DMS153 treated with DMSO at 0.1 percent for 48 hours (cell line): ENCODE measurements at regions not wholly inside any gene's neighbourhood (a gene's known extent, or its start where the extent isn't known, plus 50 kb on each side); places are given as distances from the start of the nearest gene placed in this dataset.
"Not testable (repeated sequence)": the region's sequence is repeated elsewhere in the genome, so short reads cannot be mapped to it uniquely, and the experiment has no call there.

Experiments used
- DNase-seq: peaks from one replicate; lab custom pipeline; 2025; ENCODE audit not compliant: unreplicated experiment; lab: John Stamatoyannopoulos, UW

DNA sequence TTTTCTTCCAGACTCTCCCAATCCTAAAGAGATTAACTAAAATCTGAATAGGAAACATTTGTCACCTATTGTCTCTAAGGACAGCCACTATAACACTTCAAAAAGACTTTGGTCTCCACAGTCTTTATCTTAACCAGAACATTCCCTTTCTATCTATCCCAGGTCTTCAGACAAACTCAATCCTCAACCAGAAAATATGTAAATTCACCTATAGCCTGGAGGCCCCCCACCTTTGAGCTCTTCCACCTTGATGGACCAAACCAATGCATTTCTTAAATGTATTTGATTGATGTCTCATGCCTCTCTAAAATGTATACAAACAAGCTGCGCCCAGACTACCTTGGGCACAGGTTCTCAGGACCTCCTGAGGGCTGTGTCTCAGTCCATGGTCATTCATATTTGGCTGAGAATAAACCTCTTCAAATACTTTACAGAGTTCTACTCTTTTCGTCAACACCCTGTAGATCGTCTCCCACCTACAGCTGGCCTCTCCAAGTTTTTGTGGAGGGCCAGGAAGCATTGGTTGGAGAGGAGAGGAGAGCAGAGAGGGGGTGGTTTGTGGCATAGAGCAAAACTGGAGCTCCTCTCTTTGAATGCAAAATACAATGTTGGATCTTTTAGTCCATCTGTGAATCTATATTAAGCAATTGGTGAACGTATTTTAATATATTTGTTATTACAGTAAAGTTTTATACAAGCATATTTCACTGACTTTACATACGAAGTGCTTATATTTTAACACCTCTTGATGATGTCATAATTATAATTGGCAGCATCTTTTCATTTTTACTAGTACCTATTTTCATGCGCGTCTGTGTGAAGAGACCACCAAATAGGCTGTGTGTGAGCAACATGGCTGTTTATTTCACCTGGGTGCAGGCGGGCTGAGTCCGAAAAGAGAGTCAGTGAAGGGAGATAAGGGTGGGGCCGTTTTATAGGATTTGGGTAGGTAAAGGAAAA is 230.7 kb upstream of the DUSP10 start:
- DNase-seq, result no peak

DNA sequence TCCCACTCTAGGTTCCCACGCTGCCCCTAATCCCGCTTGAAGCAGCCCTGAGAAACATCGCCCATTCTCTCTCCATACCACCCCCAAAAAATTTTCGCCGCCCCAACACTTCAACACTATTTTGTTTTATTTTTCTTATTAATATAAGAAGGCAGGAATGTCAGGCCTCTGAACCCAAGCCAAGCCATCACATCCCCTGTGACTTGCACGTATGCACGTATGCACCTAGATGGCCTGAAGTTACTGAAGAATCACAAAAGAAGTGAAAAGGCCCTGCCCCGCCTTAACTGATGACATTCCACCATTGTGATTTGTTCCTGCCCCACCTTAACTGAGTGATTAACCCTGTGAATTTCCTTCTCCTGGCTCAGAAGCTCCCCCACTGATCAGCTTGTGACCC is 229.1 kb upstream of the DUSP10 start:
- DNase-seq, result not testable (repeated sequence)

DNA sequence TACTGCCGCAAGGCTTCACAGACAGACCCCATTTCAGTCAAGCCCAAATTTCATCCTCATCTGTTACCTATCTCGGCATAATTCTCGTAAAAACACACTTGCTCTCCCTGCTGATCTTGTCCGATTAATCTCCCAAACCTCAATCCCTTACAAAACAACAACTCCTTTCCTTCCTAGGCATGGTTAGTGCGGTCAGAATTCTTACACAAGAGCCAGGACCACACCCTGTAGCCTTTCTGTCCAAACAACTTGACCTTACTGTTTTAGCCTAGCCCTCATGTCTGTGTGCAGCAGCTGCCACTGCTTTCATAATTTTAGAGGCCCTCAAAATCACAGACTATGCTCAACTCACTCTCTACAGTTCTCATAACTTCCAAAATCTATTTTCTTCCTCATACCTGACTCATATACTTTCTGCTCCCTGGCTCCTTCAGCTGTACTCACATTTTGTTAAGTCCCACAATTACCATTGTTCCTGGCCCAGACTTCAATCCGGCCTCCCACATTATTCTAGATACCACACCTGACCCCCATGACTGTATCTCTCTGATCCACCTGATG is 227.5 kb upstream of the DUSP10 start:
- not testable (repeated sequence) for DNase-seq

DNA sequence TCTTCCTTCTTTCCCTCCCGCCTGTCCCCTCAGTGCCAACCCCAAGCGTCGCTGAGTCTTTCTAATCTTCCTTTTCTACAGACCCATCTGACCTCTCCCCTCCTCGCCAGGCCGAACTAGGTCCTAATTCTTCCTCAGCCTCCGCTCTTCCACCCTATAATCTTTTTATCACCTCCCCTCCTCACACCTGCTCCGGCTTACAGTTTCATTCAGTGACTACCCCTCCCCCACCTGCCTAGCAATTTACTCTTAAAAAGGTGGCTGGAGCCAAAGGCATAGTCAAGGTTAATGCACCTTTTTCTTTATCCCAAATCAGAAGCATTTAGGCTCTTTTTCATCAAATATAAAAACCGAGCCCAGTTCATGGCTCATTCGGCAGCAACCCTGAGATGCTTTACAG is 225.6 kb upstream of the DUSP10 start:
- not testable (repeated sequence) for DNase-seq

DNA sequence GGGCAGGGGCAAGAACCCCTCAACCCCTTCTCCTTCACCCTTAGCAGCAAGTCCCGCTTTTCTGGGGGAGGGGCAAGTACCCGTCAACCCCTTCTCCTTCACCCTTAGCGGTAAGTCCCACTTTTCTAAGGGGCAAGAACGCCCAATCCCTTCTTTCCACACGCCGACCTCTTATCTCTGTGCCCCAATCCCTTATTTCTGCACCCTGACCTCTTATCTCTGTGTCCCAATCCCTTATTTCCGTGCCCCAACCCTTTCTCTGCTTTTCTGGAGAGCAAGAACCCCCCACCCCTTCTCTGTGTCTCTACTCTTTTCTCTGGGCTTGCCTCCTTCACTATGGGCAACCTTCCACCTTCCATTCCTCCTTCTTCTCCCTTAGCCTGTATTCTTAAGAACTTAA is 225.0 kb upstream of the DUSP10 start:
- DNase-seq, result not testable (repeated sequence)

DNA sequence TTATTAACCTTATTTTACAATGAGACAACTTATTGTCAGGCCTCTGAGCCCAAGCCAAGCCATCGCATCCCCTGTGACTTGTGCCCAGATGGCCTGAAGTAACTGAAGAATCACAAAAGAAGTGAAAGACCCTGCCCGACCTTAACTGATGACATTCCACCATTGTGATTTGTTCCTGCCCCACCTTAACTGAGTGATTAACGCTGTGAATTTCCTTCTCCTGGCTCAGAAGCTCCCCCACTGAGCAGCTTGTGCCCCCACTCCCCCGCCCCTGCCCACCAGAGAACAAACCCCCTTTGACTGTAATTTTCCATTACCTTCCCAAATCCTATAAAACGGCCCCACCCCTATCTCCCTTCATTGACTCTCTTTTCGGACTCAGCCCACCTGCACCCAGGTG is 224.0 kb upstream of the DUSP10 start:
- not testable (repeated sequence) for DNase-seq

DNA sequence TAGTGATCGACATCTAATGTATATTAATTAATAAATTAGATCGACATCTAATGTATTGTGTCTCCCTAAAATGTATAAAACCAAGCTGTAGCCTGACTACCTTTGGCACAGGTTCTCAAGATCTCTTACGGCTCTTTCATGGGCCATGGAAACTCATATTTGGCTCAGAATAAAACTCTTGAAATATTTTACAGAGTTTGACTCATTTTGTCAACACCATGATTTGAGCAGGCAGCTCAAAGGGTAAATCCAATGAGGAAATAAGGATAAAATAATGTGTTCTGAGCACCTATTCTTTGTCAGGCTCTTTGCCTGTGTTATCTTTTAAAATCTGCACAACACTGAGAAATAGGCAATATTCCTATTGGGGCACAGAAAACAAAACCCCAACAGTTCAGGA is 223.4 kb upstream of the DUSP10 start:
- no peak for DNase-seq

DNA sequence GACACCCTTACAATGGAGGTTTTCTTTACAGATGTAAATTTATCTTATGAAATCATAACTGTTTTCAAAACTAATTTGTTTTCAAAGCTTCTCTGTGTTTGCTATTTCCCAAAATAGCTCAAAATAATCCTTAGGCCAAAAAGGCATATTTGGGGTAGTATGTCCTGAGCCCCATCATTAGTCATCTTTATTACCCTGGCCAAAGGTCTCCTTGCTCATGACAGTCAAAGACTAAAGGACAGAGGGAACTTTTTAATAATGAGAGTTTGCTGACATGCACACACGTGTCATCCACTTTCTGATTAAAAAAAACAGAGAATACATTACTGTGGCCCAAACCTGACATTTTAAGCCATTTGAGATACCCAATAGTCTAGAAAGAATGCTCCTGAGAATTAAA is 221.9 kb upstream of the DUSP10 start:
- no peak for DNase-seq

DNA sequence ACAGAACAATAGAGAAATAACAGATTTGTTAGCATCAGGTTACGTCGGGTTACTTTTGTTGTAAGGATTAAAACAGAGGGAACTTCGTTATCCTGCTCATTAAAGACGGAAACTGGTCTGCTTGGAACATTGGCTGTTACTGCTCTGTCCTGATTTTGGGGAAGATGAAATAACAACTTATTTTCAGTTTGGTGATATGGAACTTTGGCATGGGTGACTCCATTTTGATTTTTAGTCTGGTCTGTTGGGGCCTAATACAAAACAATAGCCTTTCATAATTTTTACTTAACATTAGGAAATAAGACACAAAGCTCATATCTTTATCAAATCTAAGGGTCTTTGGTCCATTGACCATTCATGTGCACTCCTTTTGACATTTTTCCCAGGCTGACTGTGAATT is 220.5 kb upstream of the DUSP10 start:
- no peak for DNase-seq

DNA sequence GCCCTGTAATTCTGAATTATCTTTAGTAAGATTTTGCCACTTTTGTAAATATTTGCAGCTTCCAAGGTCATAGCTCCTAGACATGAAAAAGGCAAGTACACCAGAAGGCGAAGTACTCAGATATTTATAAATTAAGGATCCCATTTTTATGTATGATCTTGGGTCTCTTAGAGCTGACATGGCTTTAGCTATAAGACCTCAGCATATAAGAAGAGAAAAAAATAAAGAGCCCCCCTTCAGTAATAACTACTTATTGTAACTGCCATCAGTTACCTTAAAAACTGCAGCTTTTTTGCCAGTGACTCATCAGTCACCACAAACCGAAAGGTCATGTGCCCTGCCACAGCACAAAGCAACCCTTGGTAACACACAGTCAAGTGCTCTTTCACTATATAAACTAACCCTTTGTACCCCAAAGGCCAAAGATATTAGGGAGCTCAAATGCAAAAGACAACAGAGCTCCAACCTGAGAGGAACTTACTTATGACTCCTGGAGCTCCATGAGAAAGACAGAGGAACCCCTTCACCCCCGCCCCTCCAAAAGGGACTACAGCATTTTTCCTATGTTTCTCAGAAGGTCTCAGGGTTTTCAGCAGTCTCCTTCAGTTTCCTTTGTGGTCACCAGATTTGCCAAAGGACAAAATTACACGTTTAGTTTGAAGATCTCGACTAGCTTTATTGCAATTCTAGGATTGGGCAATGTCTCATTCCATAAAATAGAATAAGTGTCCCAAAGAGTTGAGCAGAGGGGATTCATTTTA is 219.8 kb upstream of the DUSP10 start:
- DNase-seq, result no peak

DNA sequence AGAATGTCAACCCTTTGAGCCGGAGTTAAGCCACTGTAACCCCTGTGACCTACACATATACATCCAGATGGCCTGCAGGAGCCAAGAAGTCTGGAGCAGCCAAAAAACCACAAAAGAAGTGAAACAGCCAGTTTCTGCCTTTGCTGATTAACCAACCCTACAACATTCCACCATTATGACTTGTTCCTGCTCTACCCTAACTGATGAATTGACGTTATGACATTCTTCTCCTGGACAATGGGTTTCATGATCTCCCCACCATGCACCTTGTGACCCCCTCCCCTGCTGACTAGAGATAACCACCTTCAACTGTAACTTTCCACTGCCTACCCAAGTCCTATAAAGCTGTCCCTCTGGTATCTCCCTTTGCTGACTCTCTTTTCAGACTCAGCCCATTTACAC is 216.3 kb upstream of the DUSP10 start:
- not testable (repeated sequence) for DNase-seq

DNA sequence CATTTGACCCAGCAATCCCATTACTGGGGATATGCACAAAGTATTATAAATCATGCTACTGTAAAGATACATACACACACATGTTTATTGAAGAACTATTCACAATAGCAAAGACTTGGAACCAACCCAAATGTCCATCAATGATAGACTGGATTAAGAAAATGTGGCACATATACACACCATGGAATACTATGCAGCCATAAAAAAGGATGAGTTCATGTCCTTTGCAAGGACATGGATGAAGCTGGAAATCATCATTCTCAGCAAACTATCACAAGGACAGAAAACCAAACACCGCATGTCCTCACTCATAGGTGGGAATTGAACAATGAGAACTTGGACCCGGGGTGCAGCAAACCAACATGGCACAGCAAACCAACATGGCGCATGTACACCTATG is 215.5 kb upstream of the DUSP10 start:
- not testable (repeated sequence) for DNase-seq

DNA sequence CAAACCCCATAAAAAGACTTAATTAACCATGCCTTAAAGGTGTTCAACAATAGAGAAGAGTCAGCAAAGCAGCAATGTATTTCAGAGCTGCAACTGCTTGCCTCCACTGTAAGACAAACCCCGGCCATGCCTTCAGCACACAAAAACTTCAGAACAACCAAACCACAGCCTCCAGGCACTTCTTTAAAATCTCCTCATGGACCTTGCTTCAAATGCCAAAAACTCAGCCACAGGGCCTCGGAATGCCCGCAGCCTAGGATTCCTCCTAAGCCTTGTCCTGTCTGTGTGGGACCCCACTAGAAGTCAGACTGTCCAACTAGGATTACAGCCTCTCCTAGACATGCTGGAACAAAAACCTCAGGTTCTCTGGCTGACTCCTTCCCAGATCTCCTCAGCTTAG is 208.1 kb upstream of the DUSP10 start:
- DNase-seq, result no peak

DNA sequence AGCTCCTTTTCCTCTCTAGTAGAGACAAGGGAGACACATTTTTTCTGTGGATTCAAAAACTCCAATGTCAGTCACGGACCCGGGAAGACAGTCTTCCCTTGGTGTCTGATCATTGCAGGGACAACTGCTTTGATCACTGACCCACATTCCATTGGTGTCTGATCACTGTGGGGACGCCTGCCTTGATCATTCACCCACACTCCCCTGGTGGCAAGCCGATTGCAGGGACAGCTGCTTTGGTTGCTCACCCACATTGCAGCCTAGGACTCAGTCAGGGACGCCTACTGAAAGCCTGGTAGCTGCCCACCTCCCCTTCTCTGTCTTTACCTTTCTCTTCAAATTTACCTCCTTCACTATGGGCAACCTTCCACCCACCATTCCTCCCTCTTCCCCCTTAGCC is 206.6 kb upstream of the DUSP10 start:
- DNase-seq, result no peak

DNA sequence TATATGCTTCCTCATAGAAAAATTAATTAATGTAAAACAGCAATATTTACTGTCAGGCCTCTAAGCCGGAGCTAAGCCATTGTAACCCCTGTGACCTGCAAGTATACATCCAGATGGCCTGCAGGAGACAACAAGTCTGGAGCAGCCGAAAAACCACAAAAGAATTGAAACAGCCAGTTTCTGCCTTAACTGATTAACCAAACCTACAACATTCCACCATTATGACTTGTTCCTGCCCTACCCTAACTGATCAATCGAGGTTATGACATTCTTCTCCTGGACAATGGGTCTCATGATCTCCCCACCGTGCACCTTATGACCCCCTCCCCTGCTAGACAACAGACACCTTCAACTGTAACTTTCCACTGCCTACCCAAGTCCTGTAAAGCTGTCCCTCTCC is 205.8 kb upstream of the DUSP10 start:
- DNase-seq, result no peak

DNA sequence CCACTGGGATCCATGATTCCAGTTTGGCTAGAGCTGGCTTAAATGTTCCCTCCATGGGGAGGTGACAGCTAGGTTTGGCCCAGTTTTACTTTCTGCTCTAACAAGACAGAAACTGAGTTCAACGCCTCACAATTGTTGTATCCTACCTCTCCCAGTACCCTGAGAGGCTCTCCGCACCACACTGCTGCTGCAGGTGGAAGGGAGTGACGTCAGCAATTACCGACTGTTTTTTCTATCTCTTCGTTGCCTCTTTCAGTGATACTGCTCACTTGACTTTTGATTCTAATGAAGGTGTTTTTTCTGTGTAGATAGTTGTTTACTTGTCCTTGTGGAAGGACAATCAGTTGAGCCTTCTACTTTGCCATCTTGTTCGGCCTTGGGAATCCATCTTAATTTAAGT is 204.9 kb upstream of the DUSP10 start:
- DNase-seq, result no peak

DNA sequence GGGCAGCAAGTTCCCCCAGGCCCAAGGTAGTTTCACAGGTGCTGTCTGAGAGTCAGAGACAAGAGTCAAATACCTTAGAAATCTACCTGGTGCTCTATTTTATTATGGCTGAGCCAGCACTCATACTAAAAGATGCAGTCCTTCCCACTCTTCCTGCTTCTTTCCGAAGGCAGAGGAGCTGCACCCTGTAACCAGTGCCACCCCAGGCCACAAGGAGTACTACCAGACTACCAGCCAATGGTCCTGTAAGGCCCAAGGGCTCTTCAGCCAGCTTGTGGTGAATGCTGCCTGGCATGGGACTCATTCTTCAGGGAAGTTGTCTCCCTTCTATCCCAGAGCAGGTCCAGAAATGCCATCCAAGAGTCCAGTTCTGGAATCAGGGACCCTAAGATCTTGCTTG is 203.8 kb upstream of the DUSP10 start:
- no peak for DNase-seq

DNA sequence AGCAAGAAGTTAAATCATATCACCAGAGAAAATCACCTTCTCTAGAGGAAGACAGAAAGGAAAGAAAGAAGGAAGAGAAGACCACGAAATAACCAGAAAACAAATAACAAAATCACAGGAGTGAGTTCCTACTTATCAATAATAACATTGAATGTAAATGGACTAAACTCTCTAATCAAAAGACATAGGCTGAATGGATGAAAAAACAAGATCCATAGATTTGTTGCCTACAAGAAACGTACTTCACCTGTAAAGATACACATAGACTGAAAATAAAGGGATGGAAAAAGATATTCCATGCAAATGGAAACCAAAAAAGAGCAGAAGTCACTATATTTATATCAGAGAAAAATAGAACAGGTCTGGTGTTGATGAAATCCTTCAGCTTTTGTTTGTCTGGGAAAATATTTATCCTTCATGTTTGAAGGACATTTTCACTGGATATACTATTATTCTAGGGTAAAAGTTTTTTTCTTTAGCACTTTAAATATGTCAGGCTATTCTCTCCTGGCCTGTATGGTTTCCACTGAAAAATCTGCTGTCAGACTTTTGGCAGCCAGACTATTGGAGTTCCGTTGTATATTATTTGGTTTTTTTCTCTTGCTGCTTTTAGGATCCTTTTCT is 202.5 kb upstream of the DUSP10 start:
- no peak for DNase-seq

DNA sequence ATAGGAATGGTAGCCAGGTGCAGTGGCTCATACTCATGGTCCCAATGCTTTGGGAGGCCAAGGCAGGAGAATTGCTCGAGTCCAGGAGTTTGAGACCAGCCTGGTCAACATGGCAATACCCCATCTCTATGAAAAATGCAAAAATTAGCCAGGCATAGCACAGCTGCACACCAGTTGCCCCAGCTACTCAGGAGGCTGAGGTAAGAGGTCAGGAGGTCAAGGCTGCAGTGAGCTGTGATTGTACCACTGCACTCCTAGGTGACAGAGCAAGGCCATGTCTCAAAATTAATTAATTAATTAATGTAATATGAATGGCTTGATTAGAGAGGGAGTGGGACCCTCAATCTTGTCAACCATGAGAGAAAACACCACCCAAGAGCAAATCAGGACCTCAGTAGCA is 198.7 kb upstream of the DUSP10 start:
- no peak for DNase-seq

DNA sequence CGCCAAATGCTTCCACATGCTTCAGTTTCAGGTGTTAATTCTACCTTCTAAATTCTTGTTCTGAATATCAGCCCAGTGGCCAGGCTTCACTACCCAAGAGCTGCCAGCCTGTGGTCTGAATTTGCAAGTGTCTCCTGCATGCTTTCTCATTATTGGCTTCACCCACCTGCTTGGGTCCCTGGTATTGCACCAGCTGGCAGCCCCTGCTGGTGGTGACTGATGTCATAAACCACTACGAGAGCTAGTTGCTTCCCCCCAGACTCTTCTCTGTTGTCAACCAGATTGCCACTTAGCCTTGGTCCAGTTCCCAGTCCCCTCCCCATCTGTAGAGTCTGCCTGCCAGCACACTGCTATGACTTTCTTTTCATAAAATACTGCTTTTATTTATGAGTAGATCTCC is 197.7 kb upstream of the DUSP10 start:
- DNase-seq, result no peak

DNA sequence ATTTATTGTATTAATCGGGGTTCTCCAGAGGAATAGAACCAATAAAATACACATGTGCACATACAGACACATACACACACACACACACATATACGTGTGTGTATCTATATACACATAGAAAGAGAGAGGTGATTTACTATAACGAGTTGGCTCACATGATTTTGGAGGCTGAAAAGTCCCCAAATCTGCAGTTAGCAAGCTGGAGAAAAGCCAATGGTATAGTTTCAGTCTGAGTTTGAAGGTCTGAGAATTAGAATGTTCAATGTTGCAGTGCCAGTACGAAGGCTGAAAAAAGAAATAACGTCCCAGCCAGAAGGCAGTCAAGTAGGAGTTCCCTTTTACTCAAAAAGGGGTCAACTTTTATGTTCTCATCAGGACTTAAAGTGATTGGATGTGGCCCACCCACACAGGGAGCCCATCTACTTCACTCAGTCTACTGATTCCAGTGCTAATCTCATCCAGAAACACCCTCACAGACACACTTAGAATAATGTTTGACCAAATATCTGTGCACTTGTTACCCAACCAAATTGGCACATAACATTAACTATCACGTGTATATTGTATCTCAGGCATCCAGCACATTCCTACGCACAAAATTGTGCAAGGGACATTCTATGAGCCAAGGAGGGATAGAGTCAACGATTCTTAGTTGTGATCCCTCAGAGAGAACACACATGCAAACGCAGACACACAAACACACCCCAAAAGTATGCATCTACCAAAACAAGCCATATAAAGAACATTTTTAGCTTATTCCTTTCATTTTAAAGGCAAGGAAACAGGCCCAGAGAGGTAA is 195.5 kb upstream of the DUSP10 start:
- no peak for DNase-seq
